ENCODE measurements at regions not wholly inside any gene's neighbourhood (a gene's known extent, or its start where the extent isn't known, plus 50 kb on each side); places are given as distances from the start of the nearest gene placed in this dataset.

- peaks cover 6% of the 10 kb centered on the region for H3K27me3 Mint-ChIP-seq (ENCODE audit: insufficient read depth)
- H3K36me3 Mint-ChIP-seq (ENCODE audit: low read depth) = no peaks in the 10 kb centered on the region
- Histone ChIP-seq H3K27ac (ENCODE audit: low read depth, low read length) (no peak overlapping the region), H3K4me1 (ENCODE audit: control insufficient read depth, insufficient read depth, low read length) (no peaks in the 10 kb centered on the region), H3K9ac (ENCODE audit: extremely low read depth, low read length, poor library complexity, severe bottlenecking) (no peak overlapping the region), H3K36me3 (ENCODE audit: control insufficient read depth, insufficient read depth, low read length) (no peaks in the 10 kb centered on the region), H3K27me3 (ENCODE audit: control insufficient read depth, insufficient read depth, low read length, poor library complexity, severe bottlenecking) (no peaks in the 10 kb centered on the region), H3K9me3 (ENCODE audit: control insufficient read depth, low read length) (no peaks in the 10 kb centered on the region), H3K4me3 (ENCODE audit: low read length) (no peak overlapping the region)
- H3K4me1 Mint-ChIP-seq = peaks cover 6% of the 10 kb centered on the region
- TF ChIP-seq CTCF (conservative IDR thresholded peaks at IDR 0.05) = no peak
- DNase-seq = no peak
- 45 to 58% methylated on average over 2 of the region's 2 CpGs for whole genome bisulfite sequencing, 2 experiments (ENCODE audit: insufficient coverage in 1 of 2, insufficient read length in 1 of 2)
- no peak overlapping the region for H3K27ac Mint-ChIP-seq
- no peak overlapping the region for H3K4me3 Mint-ChIP-seq
- no peaks in the 10 kb centered on the region for H3K9me3 Mint-ChIP-seq
Observed at GRCh38 chr12:14188744-14189143, 176.7 kb upstream of the ATF7IP start.

- peaks cover 6% of the 10 kb centered on the region for H3K4me1 Mint-ChIP-seq
- H3K9me3 Mint-ChIP-seq = no peaks in the 10 kb centered on the region
- no peak overlapping the region for H3K27ac Mint-ChIP-seq
- no peak overlapping the region for H3K4me3 Mint-ChIP-seq
- Histone ChIP-seq H3K4me3 (ENCODE audit: low read length) (no peak overlapping the region), H3K9me3 (ENCODE audit: control insufficient read depth, low read length) (no peaks in the 10 kb centered on the region), H3K27ac (ENCODE audit: low read depth, low read length) (no peak overlapping the region), H3K4me1 (ENCODE audit: control insufficient read depth, insufficient read depth, low read length) (no peaks in the 10 kb centered on the region), H3K36me3 (ENCODE audit: control insufficient read depth, insufficient read depth, low read length) (no peaks in the 10 kb centered on the region), H3K9ac (ENCODE audit: extremely low read depth, low read length, poor library complexity, severe bottlenecking) (no peak overlapping the region), H3K27me3 (ENCODE audit: control insufficient read depth, insufficient read depth, low read length, poor library complexity, severe bottlenecking) (no peaks in the 10 kb centered on the region)
- WGBS, 2 experiments (ENCODE audit: insufficient coverage in 1 of 2, insufficient read length in 1 of 2) = 79% methylated on average over 1 of the region's 1 CpG; no CpG with 5 or more reads in 1 of the 2 experiments
- no peak for TF ChIP-seq CTCF (conservative IDR thresholded peaks at IDR 0.05)
- no peak for DNase-seq
- H3K27me3 Mint-ChIP-seq (ENCODE audit: insufficient read depth) = no peaks in the 10 kb centered on the region
- no peaks in the 10 kb centered on the region for H3K36me3 Mint-ChIP-seq (ENCODE audit: low read depth)
Observed at GRCh38 chr12:14190694-14191093, 174.8 kb upstream of the ATF7IP start.

- H3K4me1 Mint-ChIP-seq = peaks cover 4% of the 10 kb centered on the region
- no peaks in the 10 kb centered on the region for H3K27me3 Mint-ChIP-seq (ENCODE audit: insufficient read depth)
- no peak overlapping the region for H3K4me3 Mint-ChIP-seq
- Histone ChIP-seq H3K27me3 (ENCODE audit: control insufficient read depth, insufficient read depth, low read length, poor library complexity, severe bottlenecking) (no peaks in the 10 kb centered on the region), H3K4me1 (ENCODE audit: control insufficient read depth, insufficient read depth, low read length) (no peaks in the 10 kb centered on the region), H3K9me3 (ENCODE audit: control insufficient read depth, low read length) (no peaks in the 10 kb centered on the region), H3K27ac (ENCODE audit: low read depth, low read length) (no peak overlapping the region), H3K9ac (ENCODE audit: extremely low read depth, low read length, poor library complexity, severe bottlenecking) (no peak overlapping the region), H3K36me3 (ENCODE audit: control insufficient read depth, insufficient read depth, low read length) (no peaks in the 10 kb centered on the region), H3K4me3 (ENCODE audit: low read length) (no peak overlapping the region)
- WGBS, 2 experiments (ENCODE audit: insufficient coverage in 1 of 2, insufficient read length in 1 of 2) = 96% methylated on average over 4 of the region's 4 CpGs; no CpG with 5 or more reads in 1 of the 2 experiments
- H3K27ac Mint-ChIP-seq = no peak overlapping the region
- H3K9me3 Mint-ChIP-seq = no peaks in the 10 kb centered on the region
- TF ChIP-seq CTCF (conservative IDR thresholded peaks at IDR 0.05) = no peak
- DNase-seq = no peak
- H3K36me3 Mint-ChIP-seq (ENCODE audit: low read depth) = no peaks in the 10 kb centered on the region
Observed at GRCh38 chr12:14191612-14192011, 173.9 kb upstream of the ATF7IP start.
